ENCODE measurements at regions not wholly inside any gene's neighbourhood (a gene's known extent, or its start where the extent isn't known, plus 50 kb on each side); places are given as distances from the start of the nearest gene placed in this dataset.

DNA sequence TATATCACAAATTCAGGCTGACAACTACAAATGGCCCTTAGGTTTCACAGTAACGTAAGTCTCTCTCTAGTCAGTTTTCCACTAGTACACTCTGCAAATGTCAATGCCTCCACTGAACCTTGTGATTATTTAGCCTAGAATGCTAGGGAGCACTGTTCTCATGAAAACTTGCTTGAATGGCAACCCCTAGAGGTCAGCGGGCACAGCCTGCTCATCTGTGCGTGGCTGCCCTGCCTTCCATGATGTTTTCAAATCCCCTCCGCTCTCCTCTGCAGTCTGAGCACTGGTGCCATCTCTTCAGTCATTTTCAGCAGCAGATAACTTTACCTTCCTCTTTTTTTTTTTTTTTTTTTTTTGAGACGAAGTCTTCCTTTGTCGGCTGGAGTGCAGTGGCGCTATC is 84.1 kb upstream of the GULP1 start:
- Histone ChIP-seq H3K4me1 (no peaks in the 10 kb centered on the region), H3K27me3 (no peaks in the 10 kb centered on the region), H3K27ac (no peak overlapping the region), H3K4me3 (no peak overlapping the region), H3K36me3 (no peaks in the 10 kb centered on the region), H3K9me3 (no peaks in the 10 kb centered on the region)
- DNase-seq, result no peak
- intact Hi-C loops (cut with DNase I; ENCODE audit: low total_unique reads) (no loop called here), in situ Hi-C loops (cut with MboI; ENCODE audit: low pct_ligation_motif_present in 1 of 4, low pct_unique_long_range_greater_than_20kb in 1 of 4, low sequenced_read_pairs in 3 of 4) (no loop called here)
- TF ChIP-seq POLR2A (IDR thresholded peaks at IDR 0.05) (no peak), POLR2AphosphoS5 (IDR thresholded peaks at IDR 0.05) (no peak), CTCF (IDR thresholded peaks at IDR 0.05) (no peak), EP300 (IDR thresholded peaks at IDR 0.05; ENCODE audit: low read depth) (no peak)
- 83 to 87% methylated on average over 4 to 7 of the region's 7 CpGs for WGBS, 2 donors (ENCODE audit: low coverage in 1 of 2)

DNA sequence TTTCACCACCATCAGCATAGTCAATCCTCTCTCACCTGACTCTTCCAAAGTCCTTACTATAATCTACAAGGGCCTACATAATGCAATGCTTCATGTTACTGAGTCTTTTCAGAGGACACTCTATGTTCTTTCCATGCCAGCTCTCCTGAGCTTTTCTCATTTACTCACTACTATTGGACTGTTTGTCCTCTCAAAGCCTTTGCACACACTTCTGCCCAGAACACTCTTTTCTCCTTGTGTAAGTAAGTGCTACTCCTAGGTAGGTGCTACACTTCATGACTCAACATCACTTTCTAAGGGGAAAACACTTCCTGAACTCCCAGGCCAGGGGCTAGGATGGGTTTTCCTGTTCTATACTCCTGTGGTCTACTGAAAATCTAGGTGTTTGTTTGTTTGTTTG is 82.5 kb upstream of the GULP1 start:
- no peaks in the 10 kb centered on the region for H3K27me3 ChIP-seq
- in situ Hi-C loops (cut with MboI; ENCODE audit: low pct_ligation_motif_present in 1 of 4, low pct_unique_long_range_greater_than_20kb in 1 of 4, low sequenced_read_pairs in 3 of 4), result no loop called here

DNA sequence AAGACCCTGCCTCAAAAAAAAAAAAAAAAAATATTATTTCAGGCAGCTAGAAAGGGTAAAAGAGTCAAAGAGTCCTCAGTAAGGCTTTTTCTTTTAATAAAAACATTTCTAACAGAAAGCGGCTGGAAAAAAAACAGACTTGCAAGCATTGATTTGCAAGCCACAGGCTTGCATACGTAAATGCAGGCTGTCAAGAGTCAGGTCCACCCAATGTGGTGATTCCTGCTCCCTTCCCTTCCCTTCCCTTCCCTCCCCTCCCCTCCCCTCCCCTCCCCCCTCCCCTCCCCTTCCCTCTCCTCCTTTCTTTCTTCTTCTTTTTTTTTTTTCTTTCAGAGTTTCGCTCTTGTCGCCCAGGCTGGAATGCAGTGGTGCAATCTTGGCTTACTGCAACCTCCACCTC is 74.4 kb upstream of the GULP1 start:
- H3K4me1 ChIP-seq, result no peaks in the 10 kb centered on the region
- TF ChIP-seq CTCF (IDR thresholded peaks at IDR 0.05) (no peak), POLR2A (IDR thresholded peaks at IDR 0.05) (no peak), POLR2AphosphoS5 (IDR thresholded peaks at IDR 0.05) (no peak), EP300 (IDR thresholded peaks at IDR 0.05; ENCODE audit: low read depth) (no peak)
- in situ Hi-C loops (cut with MboI; ENCODE audit: low pct_ligation_motif_present in 1 of 4, low pct_unique_long_range_greater_than_20kb in 1 of 4, low sequenced_read_pairs in 3 of 4), result no loop called here
- no peaks in the 10 kb centered on the region for H3K36me3 ChIP-seq
- WGBS, 2 donors (ENCODE audit: low coverage in 1 of 2), result 89 to 90% methylated on average over 3 to 4 of the region's 4 CpGs
- no peak overlapping the region for H3K4me3 ChIP-seq
- intact Hi-C loops (cut with DNase I; ENCODE audit: low total_unique reads), result no loop called here
- no peak overlapping the region for H3K27ac ChIP-seq
- no peaks in the 10 kb centered on the region for H3K9me3 ChIP-seq
- no peak for DNase-seq
- no peaks in the 10 kb centered on the region for H3K27me3 ChIP-seq

More for the DNA sequence above, 82.5 kb upstream of the GULP1 start:
- Histone ChIP-seq H3K4me3 (no peak overlapping the region), H3K9me3 (no peaks in the 10 kb centered on the region), H3K4me1 (no peaks in the 10 kb centered on the region), H3K27ac (no peak overlapping the region), H3K36me3 (no peaks in the 10 kb centered on the region)
- intact Hi-C loops (cut with DNase I; ENCODE audit: low total_unique reads), result no loop called here
- no peak for TF ChIP-seq EP300 (IDR thresholded peaks at IDR 0.05; ENCODE audit: low read depth)
- DNase-seq, result no peak

DNA sequence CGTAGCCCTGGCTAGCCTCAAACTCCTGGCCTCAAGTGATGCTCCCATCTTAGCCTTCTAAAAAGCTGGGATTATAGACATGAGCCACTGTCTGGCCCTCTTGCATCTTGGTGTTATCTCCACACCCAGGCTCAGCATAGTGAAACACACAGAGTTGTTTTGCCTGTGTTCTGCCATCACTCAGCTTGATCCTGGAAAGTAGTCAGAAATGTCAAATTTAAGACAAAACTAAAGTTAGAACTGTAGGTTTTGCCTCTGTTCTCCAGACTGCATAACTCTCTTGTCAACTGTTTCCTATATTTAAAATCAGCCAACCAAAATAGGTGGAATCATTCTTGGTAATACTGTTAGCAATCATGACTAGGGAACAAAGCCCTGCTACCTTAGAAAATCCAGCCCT is 72.1 kb upstream of the GULP1 start:
- no peak for DNase-seq
- Histone ChIP-seq H3K4me3 (no peak overlapping the region), H3K27me3 (no peaks in the 10 kb centered on the region), H3K9me3 (no peaks in the 10 kb centered on the region), H3K36me3 (no peaks in the 10 kb centered on the region), H3K4me1 (no peaks in the 10 kb centered on the region), H3K27ac (no peak overlapping the region)
- intact Hi-C loops (cut with DNase I; ENCODE audit: low total_unique reads) (no loop called here), in situ Hi-C loops (cut with MboI; ENCODE audit: low pct_ligation_motif_present in 1 of 4, low pct_unique_long_range_greater_than_20kb in 1 of 4, low sequenced_read_pairs in 3 of 4) (no loop called here)
- TF ChIP-seq CTCF (IDR thresholded peaks at IDR 0.05) (no peak), POLR2A (IDR thresholded peaks at IDR 0.05) (no peak), POLR2AphosphoS5 (IDR thresholded peaks at IDR 0.05) (no peak), EP300 (IDR thresholded peaks at IDR 0.05; ENCODE audit: low read depth) (no peak)
- WGBS, 2 donors (ENCODE audit: low coverage in 1 of 2), result 67 to 100% methylated on average over 1 of the region's 1 CpG

GRCh38 chr2:188220535-188220934 is 71.1 kb upstream of the GULP1 start:
- Histone ChIP-seq H3K9me3 (no peaks in the 10 kb centered on the region), H3K4me1 (no peaks in the 10 kb centered on the region), H3K27ac (no peak overlapping the region), H3K4me3 (no peak overlapping the region), H3K27me3 (no peaks in the 10 kb centered on the region), H3K36me3 (no peaks in the 10 kb centered on the region)
- DNase-seq, result no peak
- TF ChIP-seq EP300 (IDR thresholded peaks at IDR 0.05; ENCODE audit: low read depth) (no peak), POLR2AphosphoS5 (IDR thresholded peaks at IDR 0.05) (no peak), POLR2A (IDR thresholded peaks at IDR 0.05) (no peak), CTCF (IDR thresholded peaks at IDR 0.05) (no peak)
- intact Hi-C loops (cut with DNase I; ENCODE audit: low total_unique reads), result no loop called here
- in situ Hi-C loops (cut with MboI; ENCODE audit: low pct_ligation_motif_present in 1 of 4, low pct_unique_long_range_greater_than_20kb in 1 of 4, low sequenced_read_pairs in 3 of 4), result no loop called here
- WGBS, 2 donors (ENCODE audit: low coverage in 1 of 2), result 53 to 74% methylated on average over 2 of the region's 2 CpGs
